ENCODE measurements at regions not wholly inside any gene's neighbourhood (a gene's known extent, or its start where the extent isn't known, plus 50 kb on each side); places are given as distances from the start of the nearest gene placed in this dataset.

DNA sequence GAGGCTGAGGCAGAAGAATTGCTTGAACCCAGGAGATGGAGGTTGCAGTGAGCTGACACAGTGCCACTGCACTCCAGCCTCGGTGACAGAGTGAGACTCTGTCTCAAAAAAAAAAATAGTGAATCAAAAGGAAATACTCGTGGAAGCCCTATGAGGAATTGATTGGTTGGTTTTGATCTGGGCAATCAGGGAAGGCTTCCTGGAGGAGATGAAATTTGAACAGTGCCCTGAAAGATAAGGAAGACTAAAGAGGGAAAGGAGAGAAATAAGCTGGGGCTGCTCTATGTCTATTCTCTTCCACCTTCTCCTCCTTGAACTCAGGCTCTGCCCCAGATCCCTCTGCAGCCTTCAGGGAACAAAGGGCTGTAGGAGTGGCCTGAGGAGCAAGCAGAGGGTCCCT is 54.1 kb downstream of the IRF2BPL start:
- CTCF ChIA-PET: interaction anchor here (0.5 to 1.4 kb wide), 3 partner anchors 9 to 79 kb away, joined by 3 to 4 read pairs (median 3); no protein-coding TSS in a partner anchor
- POLR2A ChIA-PET: interaction anchor here (0.6 kb wide), 1 partner anchor 67 kb away, joined by 3 read pairs; no protein-coding TSS in a partner anchor
- no peak for DNase-seq (ENCODE audit: low read depth, low spot score)

DNA sequence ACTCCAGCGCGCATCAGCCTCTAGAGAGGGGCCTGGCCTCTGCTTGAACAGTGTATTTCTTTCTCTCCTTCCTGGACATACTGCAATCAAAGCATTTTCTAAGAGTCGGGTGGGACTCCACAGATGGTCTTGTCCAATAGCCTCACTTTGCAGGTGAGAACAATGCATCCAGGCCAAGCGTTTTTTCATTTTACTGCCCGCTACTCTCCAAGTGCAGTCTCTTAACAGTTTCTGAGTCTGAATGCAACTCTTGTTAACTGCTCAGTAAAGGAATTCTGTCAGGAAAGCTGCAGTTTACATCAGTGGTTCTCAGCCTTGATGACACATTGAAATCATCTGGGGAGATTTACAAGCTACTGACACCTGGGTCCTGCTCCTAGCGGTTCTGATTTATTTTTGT is 57.0 kb downstream of the IRF2BPL start:
- TF ChIP-seq, protein P1, sequence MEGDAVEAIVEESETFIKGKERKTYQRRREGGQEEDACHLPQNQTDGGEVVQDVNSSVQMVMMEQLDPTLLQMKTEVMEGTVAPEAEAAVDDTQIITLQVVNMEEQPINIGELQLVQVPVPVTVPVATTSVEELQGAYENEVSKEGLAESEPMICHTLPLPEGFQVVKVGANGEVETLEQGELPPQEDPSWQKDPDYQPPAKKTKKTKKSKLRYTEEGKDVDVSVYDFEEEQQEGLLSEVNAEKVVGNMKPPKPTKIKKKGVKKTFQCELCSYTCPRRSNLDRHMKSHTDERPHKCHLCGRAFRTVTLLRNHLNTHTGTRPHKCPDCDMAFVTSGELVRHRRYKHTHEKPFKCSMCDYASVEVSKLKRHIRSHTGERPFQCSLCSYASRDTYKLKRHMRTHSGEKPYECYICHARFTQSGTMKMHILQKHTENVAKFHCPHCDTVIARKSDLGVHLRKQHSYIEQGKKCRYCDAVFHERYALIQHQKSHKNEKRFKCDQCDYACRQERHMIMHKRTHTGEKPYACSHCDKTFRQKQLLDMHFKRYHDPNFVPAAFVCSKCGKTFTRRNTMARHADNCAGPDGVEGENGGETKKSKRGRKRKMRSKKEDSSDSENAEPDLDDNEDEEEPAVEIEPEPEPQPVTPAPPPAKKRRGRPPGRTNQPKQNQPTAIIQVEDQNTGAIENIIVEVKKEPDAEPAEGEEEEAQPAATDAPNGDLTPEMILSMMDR (IDR thresholded peaks at IDR 0.05; ENCODE audit: insufficient read depth, low read length, missing control alignments): no peak
- H3K4me3 ChIP-seq (ENCODE audit: low read depth, low read length): no peak overlapping the region
- no peak for DNase-seq (ENCODE audit: low read depth, low spot score)
- ChIA-PET CTCF (interaction anchor here (1.0 to 1.5 kb wide), 3 partner anchors 10 to 99 kb away, joined by 3 to 6 read pairs (median 5); no protein-coding TSS in a partner anchor), POLR2A (interaction anchor here (0.9 kb wide), 1 partner anchor 10 kb away, joined by 3 read pairs; no protein-coding TSS in a partner anchor)

More for the DNA sequence above, 54.1 kb downstream of the IRF2BPL start:
- H3K4me3 ChIP-seq (ENCODE audit: low read depth, low read length): no peak overlapping the region
- TF ChIP-seq, protein P1 (IDR thresholded peaks at IDR 0.05; ENCODE audit: insufficient read depth, low read length, missing control alignments): no peak

DNA sequence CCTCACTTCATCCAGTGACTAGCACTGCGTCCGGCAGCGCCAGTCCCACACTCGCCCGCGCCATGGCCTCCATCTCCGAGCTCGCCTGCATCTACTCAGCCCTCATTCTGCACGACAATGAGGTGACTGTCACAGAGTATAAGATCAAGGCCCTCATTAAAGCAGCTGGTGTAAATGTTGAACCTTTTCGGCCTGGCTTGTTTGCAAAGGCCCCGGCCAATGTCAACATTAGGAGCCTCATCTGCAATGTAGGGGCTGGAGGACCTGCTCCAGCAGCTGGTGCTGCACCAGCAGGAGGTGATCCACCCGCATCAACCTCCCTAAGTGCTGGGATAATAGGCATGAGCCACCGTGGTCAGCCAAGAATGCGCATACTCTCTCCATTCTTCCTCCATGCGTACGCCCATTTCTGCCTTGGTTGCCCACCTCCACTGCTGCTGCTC is 59.9 kb downstream of the IRF2BPL start:
- POLR2A ChIA-PET: no interaction called here

DNA sequence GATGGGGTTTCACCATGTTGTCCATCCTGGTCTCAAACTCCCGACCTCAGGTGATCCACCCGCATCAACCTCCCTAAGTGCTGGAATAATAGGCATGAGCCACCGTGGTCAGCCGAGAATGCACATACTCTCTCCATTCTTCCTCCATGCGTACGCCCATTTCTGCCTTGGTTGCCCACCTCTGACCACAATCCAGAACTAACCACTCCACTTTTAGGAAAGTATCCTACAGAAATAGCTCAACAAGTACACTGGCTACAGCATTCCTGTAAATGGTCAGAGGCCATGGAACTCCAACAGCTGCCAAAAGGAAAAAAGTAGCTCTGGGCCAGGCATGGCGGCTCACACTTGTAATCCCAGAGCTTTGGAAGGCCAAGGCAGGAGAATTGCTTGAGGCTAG is 60.7 kb downstream of the IRF2BPL start:
- no peak overlapping the region for H3K4me3 ChIP-seq (ENCODE audit: low read depth, low read length)
- DNase-seq (ENCODE audit: low read depth, low spot score): no peak
- CTCF ChIA-PET: interaction anchor here (0.9 to 1.1 kb wide), 2 partner anchors 10 to 51 kb away, joined by 3 to 4 read pairs; no protein-coding TSS in a partner anchor
- POLR2A ChIA-PET: no interaction called here
- TF ChIP-seq, protein P1 (IDR thresholded peaks at IDR 0.05; ENCODE audit: insufficient read depth, low read length, missing control alignments): no peak

More for the DNA sequence above, 59.9 kb downstream of the IRF2BPL start:
- CTCF ChIA-PET: interaction anchor here (0.9 to 1.1 kb wide), 2 partner anchors 9 to 26 kb away, joined by 3 to 4 read pairs; no protein-coding TSS in a partner anchor
- TF ChIP-seq, protein P1 (IDR thresholded peaks at IDR 0.05; ENCODE audit: insufficient read depth, low read length, missing control alignments): no peak
- DNase-seq (ENCODE audit: low read depth, low spot score): no peak
- H3K4me3 ChIP-seq (ENCODE audit: low read depth, low read length): no peak overlapping the region

DNA sequence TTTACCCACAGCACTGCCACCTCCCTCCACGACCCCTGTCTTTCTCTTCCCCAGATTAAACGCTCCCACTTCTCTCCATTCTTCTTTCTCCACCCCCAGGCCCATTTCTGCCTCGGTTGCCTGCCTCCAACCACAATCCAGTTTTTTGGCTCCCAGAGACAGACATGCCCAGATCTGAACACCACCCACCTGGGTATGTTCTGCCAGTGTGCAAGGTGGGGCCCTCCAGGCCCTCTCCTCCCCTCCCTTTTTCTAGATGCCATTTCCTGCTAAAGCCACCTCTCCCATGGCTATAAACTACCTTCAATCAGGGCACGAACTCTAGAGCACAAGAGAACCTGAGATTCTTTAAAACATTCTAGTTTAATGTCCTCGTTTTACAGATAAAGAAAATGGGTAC is 63.3 kb downstream of the IRF2BPL start:
- ChIA-PET POLR2A (no interaction called here), CTCF (interaction anchor here (0.7 kb wide), 1 partner anchor 48 kb away, joined by 3 read pairs; no protein-coding TSS in a partner anchor)
- TF ChIP-seq, protein P1 (IDR thresholded peaks at IDR 0.05; ENCODE audit: insufficient read depth, low read length, missing control alignments): no peak
- no peak overlapping the region for H3K4me3 ChIP-seq (ENCODE audit: low read depth, low read length)
- DNase-seq (ENCODE audit: low read depth, low spot score): no peak

DNA sequence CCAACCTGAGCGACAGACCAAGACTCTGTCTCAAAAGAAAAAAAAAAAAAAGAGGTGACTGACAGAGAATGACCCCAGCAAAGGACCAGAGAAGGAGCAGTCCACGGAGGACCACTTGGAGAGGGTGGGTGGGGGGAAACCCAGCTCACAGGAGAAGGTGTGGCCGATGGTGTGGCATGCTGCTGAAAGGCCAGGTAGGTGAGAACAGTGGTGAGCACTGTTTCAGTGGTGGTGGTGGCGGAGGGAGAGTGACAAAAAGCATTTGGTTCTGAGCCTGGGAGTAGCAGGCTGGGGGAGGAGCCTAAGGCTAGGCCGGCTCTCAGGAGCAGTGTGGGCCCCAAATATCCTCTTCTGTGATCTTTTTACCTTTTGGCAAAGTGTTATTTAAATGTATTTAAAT is 63.8 kb downstream of the IRF2BPL start:
- DNase-seq (ENCODE audit: low read depth, low spot score): no peak
- TF ChIP-seq, protein P1 (IDR thresholded peaks at IDR 0.05; ENCODE audit: insufficient read depth, low read length, missing control alignments): no peak
- no peak overlapping the region for H3K4me3 ChIP-seq (ENCODE audit: low read depth, low read length)
- POLR2A ChIA-PET: no interaction called here
- CTCF ChIA-PET: no interaction called here
